Loucy (cell line): ENCODE measurements at regions not wholly inside any gene's neighbourhood (a gene's known extent, or its start where the extent isn't known, plus 50 kb on each side); places are given as distances from the start of the nearest gene placed in this dataset.
A peak's percentile ranks its signal among the peaks of the same experiment; 100 is the strongest.

Experiments
- H2AFZ ChIP-seq: fragments of 200-600 bp; sonication (generic); 2 replicates; pipeline ENCODE4 v1.6.0; 2016; ENCODE audit warnings: antibody characterized with exemption, mild to moderate bottlenecking, low read length, moderate library complexity
- H3F3A ChIP-seq: fragments of 200-600 bp; 2 replicates; pipeline ENCODE4 v1.6.0; 2016; ENCODE audit warnings: antibody characterized with exemption, low read depth, mild to moderate bottlenecking
- H3K27me3 ChIP-seq: fragments of 200-600 bp; sonication (generic); 2 replicates; pipeline ENCODE4 v1.6.1; 2014; ENCODE audit warnings: low read length, mild to moderate bottlenecking; ENCODE audit not compliant: insufficient read depth, poor library complexity, severe bottlenecking
- H3K36me3 ChIP-seq: fragments of 200-600 bp; sonication (generic); 2 replicates; pipeline ENCODE4 v1.6.1; 2016; ENCODE audit warnings: low read length; ENCODE audit not compliant: insufficient read depth
- H3K4me1 ChIP-seq: fragments of 200-600 bp; sonication (generic); 2 replicates; pipeline ENCODE4 v1.5.1; 2014; ENCODE audit warnings: low read length, mild to moderate bottlenecking; ENCODE audit not compliant: insufficient read depth, poor library complexity, severe bottlenecking
- H3K4me2 ChIP-seq: fragments of 200-600 bp; sonication (generic); 2 replicates; pipeline ENCODE4 v1.6.0; 2014; ENCODE audit warnings: antibody characterized with exemption, low read length, low read depth, mild to moderate bottlenecking; ENCODE audit not compliant: poor library complexity, severe bottlenecking
- H3K4me3 ChIP-seq: fragments of 200-600 bp; sonication (generic); 2 replicates; pipeline ENCODE4 v1.5.1; 2014; ENCODE audit warnings: low read length, mild to moderate bottlenecking, mixed read lengths; ENCODE audit not compliant: poor library complexity, severe bottlenecking
- H3K79me2 ChIP-seq: fragments of 200-600 bp; sonication (generic); 2 replicates; pipeline ENCODE4 v1.6.1; 2014; ENCODE audit warnings: low read length; ENCODE audit not compliant: insufficient read depth
- H3K9ac ChIP-seq: fragments of 200-600 bp; sonication (generic); 2 replicates; pipeline ENCODE4 v1.6.0; 2014; ENCODE audit warnings: mild to moderate bottlenecking, low read depth, low read length, moderate library complexity; ENCODE audit not compliant: poor library complexity, severe bottlenecking
- H3K9me2 ChIP-seq: fragments of 200-600 bp; sonication (generic); replicated peaks from 2 replicates; pipeline ENCODE4 v1.6.1; 2016; ENCODE audit warnings: low read depth, low read length, mixed read lengths
- H3K9me3 ChIP-seq: fragments of 200-600 bp; sonication (generic); 2 replicates; pipeline ENCODE4 v1.6.1; 2014; ENCODE audit warnings: mild to moderate bottlenecking, antibody characterized with exemption, low read length, low read depth; ENCODE audit not compliant: insufficient read depth
- H4K20me1 ChIP-seq: fragments of 200-600 bp; sonication (generic); 2 replicates; pipeline ENCODE4 v1.6.0; 2014; ENCODE audit warnings: antibody characterized with exemption, low read length, mild to moderate bottlenecking; ENCODE audit not compliant: insufficient read depth, poor library complexity, severe bottlenecking
- CTCF ChIP-seq: fragments of 200-600 bp; sonication (generic); conservative IDR thresholded peaks from 2 replicates; pipeline ENCODE4 v1.5.1; 2014; ENCODE audit warnings: mild to moderate bottlenecking, antibody characterized with exemption, low read length
- EZH2phosphoT487 ChIP-seq: fragments of 200-600 bp; IDR thresholded peaks from 2 replicates; pipeline ENCODE4 v1.6.1; 2018; ENCODE audit warnings: antibody characterized with exemption, mild to moderate bottlenecking, moderate library complexity, borderline replicate concordance

- H3K79me2 ChIP-seq, result no peaks in the 10 kb centered on the region
- H3F3A ChIP-seq, result no peaks in the 10 kb centered on the region
- no peak for TF ChIP-seq CTCF
- TF ChIP-seq EZH2phosphoT487, result no peak
- H4K20me1 ChIP-seq, result no peaks in the 10 kb centered on the region
- no peak overlapping the region for H2AFZ ChIP-seq
- no peaks in the 10 kb centered on the region for H3K9me2 ChIP-seq
- no peak overlapping the region for H3K4me2 ChIP-seq
- no peaks in the 10 kb centered on the region for H3K27me3 ChIP-seq
- no peak overlapping the region for H3K4me3 ChIP-seq
- no peaks in the 10 kb centered on the region for H3K9me3 ChIP-seq
- no peak overlapping the region for H3K9ac ChIP-seq
- H3K36me3 ChIP-seq, result no peaks in the 10 kb centered on the region
- peaks cover 74% of the 10 kb centered on the region for H3K4me1 ChIP-seq
These were observed 1067.9 kb downstream of the BCL11B start for GRCh38 chr14:98204139-98204538.

DNA sequence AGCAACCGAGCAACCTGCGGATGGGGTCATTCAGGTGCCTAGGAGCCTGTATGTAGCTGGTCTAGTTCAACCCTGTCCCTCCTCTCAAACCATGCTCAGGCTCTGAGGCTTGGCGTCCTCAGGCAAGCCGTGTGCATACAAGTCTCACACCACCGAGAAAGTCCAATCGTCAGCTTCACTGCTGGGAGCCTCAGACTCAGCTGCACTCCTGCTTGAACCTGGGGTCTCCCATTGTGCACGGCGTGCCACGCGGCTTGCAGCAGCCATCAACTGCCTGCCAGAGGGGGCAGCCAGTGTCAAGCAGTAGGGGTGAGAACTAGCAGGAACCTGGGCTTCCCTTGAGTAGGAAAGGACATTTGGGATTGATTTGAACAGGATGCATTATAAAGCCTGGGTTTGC, 1064.6 kb downstream of the BCL11B start:
- Histone ChIP-seq H3K4me3 (no peak overlapping the region), H3K9me3 (no peaks in the 10 kb centered on the region), H3K27me3 (no peaks in the 10 kb centered on the region), H3K4me2 (no peak overlapping the region), H3F3A (no peaks in the 10 kb centered on the region), H3K4me1 (peaks cover 80% of the 10 kb centered on the region), H3K9me2 (no peaks in the 10 kb centered on the region), H3K36me3 (no peaks in the 10 kb centered on the region), H3K9ac (peak overlapping the region; percentile 65), H2AFZ (no peak overlapping the region), H4K20me1 (no peaks in the 10 kb centered on the region), H3K79me2 (no peaks in the 10 kb centered on the region)
- TF ChIP-seq EZH2phosphoT487 (no peak), CTCF (no peak)

DNA sequence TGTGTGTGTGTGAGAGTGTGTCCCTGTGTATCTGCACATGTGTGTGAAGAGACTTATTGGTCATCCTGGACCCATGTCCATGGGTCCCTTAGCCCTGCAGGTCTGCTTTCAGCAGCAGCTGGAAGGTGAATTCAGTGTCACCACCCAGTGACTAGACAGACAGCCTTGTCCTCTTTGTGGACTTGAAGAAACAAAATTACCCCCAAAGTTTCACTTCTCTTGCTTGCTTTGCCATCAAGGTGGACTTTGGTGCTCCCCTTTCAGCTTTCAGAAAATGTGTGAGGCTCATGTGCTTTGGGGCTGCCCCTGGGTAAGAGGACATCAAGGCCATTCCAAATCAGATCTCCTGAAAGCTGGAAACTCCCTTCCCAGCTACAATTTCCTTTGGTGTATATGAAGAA, 1063.8 kb downstream of the BCL11B start:
- Histone ChIP-seq H3F3A (no peaks in the 10 kb centered on the region), H3K4me2 (no peak overlapping the region), H3K27me3 (no peaks in the 10 kb centered on the region), H4K20me1 (no peaks in the 10 kb centered on the region), H3K4me3 (no peak overlapping the region), H3K79me2 (no peaks in the 10 kb centered on the region), H2AFZ (no peak overlapping the region), H3K4me1 (peaks cover 77% of the 10 kb centered on the region), H3K9ac (peak overlapping the region; percentile 65), H3K9me3 (no peaks in the 10 kb centered on the region), H3K36me3 (no peaks in the 10 kb centered on the region), H3K9me2 (no peaks in the 10 kb centered on the region)
- no peak for TF ChIP-seq CTCF
- no peak for TF ChIP-seq EZH2phosphoT487
